ENCODE measurements at regions not wholly inside any gene's neighbourhood (a gene's known extent, or its start where the extent isn't known, plus 50 kb on each side); places are given as distances from the start of the nearest gene placed in this dataset.

DNA sequence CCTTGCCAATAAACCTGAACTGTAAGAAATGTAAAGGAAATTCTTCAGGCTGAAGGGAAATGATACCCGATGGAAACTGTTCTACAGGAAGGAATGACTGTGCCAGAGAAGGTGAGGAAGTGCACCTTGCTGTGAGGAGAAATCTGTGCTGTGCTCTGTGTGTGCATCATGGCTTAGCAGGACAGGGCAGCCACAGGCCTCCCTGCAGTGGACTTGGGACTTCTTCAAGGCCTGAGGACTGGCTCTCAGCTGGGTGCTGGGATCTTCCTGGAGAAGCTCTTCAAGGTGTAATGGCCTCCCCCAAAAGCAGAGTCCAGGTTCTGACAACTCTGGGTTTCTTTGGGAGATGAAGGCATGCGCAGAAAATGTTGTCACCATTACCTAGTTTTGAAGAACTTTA lies 145.1 kb downstream of the UQCRFS1 start:
- Histone ChIP-seq H3K27me3 (ENCODE audit: control insufficient read depth, insufficient read depth, low read length) (no peaks in the 10 kb centered on the region), H3K36me3 (ENCODE audit: control insufficient read depth, insufficient read depth, low read length) (no peaks in the 10 kb centered on the region), H3K4me3 (ENCODE audit: low read depth, low read length) (no peak overlapping the region)
- TF ChIP-seq, protein P1, sequence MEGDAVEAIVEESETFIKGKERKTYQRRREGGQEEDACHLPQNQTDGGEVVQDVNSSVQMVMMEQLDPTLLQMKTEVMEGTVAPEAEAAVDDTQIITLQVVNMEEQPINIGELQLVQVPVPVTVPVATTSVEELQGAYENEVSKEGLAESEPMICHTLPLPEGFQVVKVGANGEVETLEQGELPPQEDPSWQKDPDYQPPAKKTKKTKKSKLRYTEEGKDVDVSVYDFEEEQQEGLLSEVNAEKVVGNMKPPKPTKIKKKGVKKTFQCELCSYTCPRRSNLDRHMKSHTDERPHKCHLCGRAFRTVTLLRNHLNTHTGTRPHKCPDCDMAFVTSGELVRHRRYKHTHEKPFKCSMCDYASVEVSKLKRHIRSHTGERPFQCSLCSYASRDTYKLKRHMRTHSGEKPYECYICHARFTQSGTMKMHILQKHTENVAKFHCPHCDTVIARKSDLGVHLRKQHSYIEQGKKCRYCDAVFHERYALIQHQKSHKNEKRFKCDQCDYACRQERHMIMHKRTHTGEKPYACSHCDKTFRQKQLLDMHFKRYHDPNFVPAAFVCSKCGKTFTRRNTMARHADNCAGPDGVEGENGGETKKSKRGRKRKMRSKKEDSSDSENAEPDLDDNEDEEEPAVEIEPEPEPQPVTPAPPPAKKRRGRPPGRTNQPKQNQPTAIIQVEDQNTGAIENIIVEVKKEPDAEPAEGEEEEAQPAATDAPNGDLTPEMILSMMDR (IDR thresholded peaks at IDR 0.05; ENCODE audit: insufficient read depth, low read length, severe bottlenecking) = no peak
- no peak for DNase-seq (ENCODE audit: low read depth)
- no peak for FAIRE-seq

DNA sequence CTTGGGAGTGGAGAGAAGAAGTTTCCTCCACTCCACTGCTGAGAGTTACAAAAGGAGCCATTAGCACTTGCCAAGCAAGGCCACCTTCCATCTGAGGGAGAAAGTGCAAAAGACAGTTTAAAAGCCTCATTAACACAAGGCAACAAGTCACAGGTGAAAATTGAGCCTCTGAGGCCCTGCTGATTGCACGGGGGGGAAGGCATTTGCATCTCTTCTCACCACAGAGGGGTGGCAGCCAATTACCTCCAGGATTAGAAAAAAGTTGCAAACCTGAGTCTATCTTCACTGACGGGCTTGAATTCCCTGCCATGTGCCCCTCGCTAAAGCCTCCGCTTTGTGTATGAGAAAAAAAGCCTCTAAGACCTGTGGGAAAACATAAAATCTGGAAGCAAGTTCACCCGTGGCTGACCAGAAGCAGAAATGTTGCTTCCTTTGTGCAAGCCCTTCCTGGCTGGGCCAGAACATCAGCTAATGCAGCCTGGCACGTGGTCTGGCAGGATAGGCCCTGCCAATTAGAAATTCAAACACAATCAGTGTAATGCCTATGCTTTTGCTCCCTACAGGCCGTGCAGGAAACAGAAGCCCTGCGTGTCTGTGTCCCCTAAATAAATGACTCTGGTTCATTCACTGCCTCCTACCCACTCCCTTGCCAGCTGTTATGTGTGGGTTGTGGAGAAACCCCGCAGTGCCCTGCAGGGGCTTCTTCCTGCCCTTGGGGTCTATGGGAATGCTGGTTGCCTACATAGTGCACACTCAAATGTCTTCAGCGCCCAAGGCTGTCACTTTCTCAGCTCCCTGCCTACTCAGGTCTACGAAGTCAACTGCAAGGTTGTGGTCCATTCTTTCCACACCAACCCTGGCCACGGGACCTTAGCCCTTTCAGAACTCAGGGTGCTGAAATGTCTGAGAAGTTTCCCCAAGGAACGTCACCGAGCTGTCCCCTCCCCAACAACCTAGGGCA lies 150.2 kb downstream of the UQCRFS1 start:
- DNase-seq (ENCODE audit: low read depth) (no peak), FAIRE-seq (no peak)
- H3K27me3 ChIP-seq (ENCODE audit: control insufficient read depth, insufficient read depth, low read length) = no peaks in the 10 kb centered on the region

DNA sequence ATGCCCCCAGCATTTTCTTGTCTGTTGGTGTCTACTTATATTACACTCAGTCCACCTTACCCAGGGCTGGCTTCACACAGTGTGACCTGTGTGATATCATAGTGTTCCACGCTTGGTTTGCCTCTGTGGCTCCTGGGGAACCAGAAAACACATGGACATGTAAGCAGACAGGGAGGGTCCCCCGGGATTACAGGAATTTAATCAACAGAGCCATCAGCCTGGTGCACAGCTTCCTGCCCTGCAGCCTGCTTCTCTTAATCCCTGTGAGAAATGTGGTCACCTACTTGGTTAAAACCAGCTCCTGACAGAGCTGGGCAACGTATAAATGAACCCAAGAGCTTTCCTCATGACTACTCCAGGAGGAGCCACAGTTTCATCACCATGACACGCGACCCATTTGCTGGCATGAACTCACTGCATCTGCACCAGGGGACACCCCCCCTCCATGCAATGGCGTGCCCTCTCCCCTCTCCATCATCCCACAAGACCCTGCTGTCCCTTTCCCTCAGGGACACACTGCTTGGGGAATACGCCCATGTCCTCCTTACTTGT lies 152.1 kb downstream of the UQCRFS1 start:
- no peak for DNase-seq (ENCODE audit: low read depth)
- Histone ChIP-seq H3K27me3 (ENCODE audit: control insufficient read depth, insufficient read depth, low read length) (no peaks in the 10 kb centered on the region), H3K4me3 (ENCODE audit: low read depth, low read length) (no peak overlapping the region), H3K36me3 (ENCODE audit: control insufficient read depth, insufficient read depth, low read length) (no peaks in the 10 kb centered on the region)
- FAIRE-seq = no peak
- TF ChIP-seq, protein P1 (IDR thresholded peaks at IDR 0.05; ENCODE audit: insufficient read depth, low read length, severe bottlenecking) = no peak

More for the DNA sequence above, 150.2 kb downstream of the UQCRFS1 start:
- TF ChIP-seq, protein P1 (IDR thresholded peaks at IDR 0.05; ENCODE audit: insufficient read depth, low read length, severe bottlenecking) = no peak
- H3K36me3 ChIP-seq (ENCODE audit: control insufficient read depth, insufficient read depth, low read length) = no peaks in the 10 kb centered on the region
- no peak overlapping the region for H3K4me3 ChIP-seq (ENCODE audit: low read depth, low read length)

DNA sequence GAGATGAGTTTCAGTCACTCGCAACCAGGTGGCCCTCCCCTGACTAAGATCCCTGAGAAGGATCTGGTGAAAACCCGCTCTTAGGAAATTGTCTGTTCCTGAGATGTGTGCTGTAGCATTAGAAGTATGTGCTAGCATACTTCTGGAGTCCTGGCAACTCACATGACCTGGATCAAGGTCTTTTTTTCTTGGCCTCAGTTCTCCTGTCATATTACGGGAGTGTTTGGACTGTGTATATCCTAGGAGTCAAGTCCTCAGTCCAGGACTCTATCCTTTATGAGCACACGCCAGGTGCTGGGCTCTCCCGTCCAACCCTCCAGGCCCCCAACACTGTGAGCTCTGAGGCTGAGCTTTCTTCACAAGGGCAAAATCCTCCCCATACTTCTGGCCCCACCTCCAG lies 156.4 kb downstream of the UQCRFS1 start:
- Histone ChIP-seq H3K36me3 (ENCODE audit: control insufficient read depth, insufficient read depth, low read length) (no peaks in the 10 kb centered on the region), H3K4me3 (ENCODE audit: low read depth, low read length) (no peak overlapping the region), H3K27me3 (ENCODE audit: control insufficient read depth, insufficient read depth, low read length) (no peaks in the 10 kb centered on the region)
- DNase-seq (ENCODE audit: low read depth) (no peak), FAIRE-seq (no peak)
- TF ChIP-seq, protein P1 (IDR thresholded peaks at IDR 0.05; ENCODE audit: insufficient read depth, low read length, severe bottlenecking) = no peak

DNA sequence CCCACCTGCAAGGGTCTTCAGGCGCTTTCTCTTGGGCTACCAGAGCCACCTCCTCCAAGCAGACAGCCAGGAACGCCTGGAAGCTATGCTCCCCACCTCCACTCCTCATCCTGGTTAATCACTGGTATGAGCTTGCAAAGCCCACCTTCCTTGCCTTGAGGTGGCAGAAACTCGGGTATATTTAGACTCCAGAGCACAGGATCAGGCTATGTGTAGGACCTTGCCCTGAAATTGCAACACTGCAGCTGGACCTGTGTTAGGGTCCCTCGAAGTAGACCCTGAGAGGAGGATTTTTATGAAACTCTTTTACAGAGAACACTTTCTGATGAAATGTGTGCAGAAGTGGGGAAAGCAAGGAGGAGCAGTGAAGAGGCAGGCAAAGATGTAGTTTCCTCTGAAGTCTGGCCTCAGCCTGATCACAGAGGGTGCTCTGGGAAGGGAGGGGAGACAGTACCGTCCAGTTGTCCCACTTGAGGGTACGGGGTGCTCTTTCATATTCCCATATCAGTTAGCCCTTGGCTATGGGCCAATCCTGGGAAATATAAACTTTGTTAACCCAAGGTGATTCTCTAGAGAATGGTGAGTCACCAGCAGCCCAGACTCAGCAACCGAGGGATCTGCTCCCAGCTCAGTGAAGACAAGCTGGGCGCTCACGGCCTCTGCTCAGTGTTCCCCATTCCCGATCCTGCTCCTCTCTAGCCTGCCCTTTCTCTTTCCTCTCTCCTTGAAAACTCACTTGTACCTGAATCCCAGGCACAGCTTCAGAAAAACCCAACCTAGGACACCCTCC lies 157.9 kb downstream of the UQCRFS1 start:
- DNase-seq (ENCODE audit: low read depth) (no peak), FAIRE-seq (no peak)
- Histone ChIP-seq H3K36me3 (ENCODE audit: control insufficient read depth, insufficient read depth, low read length) (no peaks in the 10 kb centered on the region), H3K4me3 (ENCODE audit: low read depth, low read length) (no peak overlapping the region), H3K27me3 (ENCODE audit: control insufficient read depth, insufficient read depth, low read length) (no peaks in the 10 kb centered on the region)
- TF ChIP-seq, protein P1 (IDR thresholded peaks at IDR 0.05; ENCODE audit: insufficient read depth, low read length, severe bottlenecking) = no peak

All from bronchial epithelial cell (primary cell).